ENCODE measurements at regions not wholly inside any gene's neighbourhood (a gene's known extent, or its start where the extent isn't known, plus 50 kb on each side); places are given as distances from the start of the nearest gene placed in this dataset.

- no peak for TF ChIP-seq CTCF (IDR thresholded peaks at IDR 0.05; ENCODE audit: low read depth, low read length, missing control alignments)
- no peak for DNase-seq (ENCODE audit: extremely low read depth, low read depth)
Measured at GRCh38 chr12:105982022-105982421, 156.7 kb downstream of the NUAK1 start.

DNA sequence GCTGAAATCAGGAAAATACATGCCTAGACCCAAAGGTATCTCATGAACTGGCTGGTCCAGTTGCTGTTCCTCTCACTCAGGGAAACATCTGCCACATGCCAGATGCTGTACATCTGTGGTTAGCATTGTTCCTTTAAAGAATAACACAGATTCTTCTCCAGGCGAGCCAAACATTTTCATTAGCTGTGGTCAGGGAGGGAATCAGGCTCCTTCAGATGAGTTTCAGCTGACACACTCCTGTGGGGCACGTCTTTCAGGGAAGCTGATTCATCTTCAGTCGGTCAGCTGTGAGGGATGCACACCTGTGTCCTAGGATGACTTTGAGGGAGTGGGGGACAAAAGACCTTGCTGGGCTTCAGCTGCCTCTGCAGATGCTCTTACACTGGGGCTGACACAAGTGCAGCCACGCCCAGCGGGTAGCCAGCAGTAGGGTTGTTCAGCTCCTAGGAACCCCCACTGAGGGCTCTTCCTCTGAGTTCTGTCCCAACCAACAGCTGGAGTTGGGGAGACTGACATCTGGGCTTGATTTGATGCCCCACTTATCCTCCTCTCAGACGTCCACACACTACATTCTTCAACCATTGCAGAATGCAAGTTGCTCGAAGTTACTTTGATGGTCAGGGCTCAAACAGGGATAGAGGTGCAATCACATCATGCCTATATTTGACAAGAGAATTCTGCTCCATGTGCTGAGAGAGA lies 155.0 kb downstream of the NUAK1 start:
- peak; percentile 76 for DNase-seq (ENCODE audit: extremely low read depth, low read depth)
- H3K4me3 ChIP-seq (replicated peaks; ENCODE audit: low read depth, low read length) = no peak overlapping the region
- TF ChIP-seq CTCF (IDR thresholded peaks at IDR 0.05; ENCODE audit: low read depth, low read length, missing control alignments) = no peak

More at GRCh38 chr12:105982022-105982421, 156.7 kb downstream of the NUAK1 start:
- H3K4me3 ChIP-seq (replicated peaks; ENCODE audit: low read depth, low read length) = no peak overlapping the region

- H3K4me3 ChIP-seq (replicated peaks; ENCODE audit: low read depth, low read length) = no peak overlapping the region
- no peak for DNase-seq (ENCODE audit: extremely low read depth, low read depth)
- no peak for TF ChIP-seq CTCF (IDR thresholded peaks at IDR 0.05; ENCODE audit: low read depth, low read length, missing control alignments)
Measured at GRCh38 chr12:105985383-105985782, 153.4 kb downstream of the NUAK1 start.

DNA sequence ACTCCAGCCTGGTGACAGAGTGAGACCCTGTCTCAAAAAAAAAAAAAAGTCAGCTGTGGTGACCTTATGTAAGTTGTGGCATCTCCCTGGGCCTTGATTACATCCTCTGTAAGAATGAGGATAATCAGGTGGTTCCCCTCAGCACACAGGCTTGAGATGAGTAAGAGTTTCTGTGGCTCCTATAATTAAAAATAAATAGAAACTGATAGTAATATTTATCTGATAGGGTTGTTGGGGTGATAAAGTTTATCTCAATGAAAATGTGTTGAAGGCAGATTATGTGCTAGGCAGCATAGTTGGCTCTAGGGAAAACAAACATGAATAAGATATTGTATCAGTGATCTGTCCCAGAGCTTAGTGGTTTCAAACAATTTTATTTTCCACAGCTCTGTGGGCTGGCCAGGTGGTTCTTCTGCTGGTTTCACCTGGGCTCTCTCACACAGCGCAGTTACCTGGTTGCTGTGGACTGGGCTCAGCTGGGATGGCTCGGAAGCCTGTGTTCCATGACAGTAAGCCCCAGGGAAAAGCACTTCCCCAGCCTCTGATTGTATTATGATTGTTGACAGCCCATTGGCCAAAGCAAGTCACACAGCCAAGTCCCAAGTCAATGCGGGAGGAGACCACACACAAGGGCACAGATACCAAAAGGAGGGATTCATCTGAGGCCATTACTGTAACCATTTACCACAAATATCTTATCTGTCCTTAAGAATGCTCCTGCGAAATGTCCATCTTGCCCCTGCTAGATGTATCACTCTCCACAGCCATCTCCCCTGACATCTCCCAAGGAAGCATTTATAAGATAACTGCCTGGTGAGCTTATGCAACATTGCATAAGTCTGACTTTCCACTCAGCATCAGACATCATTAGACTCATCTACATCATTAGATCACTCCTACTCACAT lies 151.7 kb downstream of the NUAK1 start:
- H3K4me3 ChIP-seq (replicated peaks; ENCODE audit: low read depth, low read length) = no peak overlapping the region
- no peak for TF ChIP-seq CTCF (IDR thresholded peaks at IDR 0.05; ENCODE audit: low read depth, low read length, missing control alignments)
- no peak for DNase-seq (ENCODE audit: extremely low read depth, low read depth)

DNA sequence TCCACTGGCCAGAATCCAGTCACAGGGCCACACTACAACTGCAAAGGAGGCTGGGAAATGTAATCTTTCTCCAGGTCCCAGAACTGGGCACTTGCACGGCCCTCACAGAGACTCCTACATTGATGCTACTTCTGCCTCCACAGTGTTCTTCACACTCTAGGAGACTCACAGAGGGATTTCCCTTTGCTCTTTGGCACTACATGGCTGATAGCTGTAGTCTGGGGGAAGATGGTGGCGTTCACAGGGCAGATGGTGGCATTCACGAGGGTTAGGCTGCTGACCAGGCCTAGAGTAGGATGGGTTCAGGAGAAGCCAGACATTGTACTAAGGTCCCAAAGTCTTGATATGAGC lies 151.1 kb downstream of the NUAK1 start:
- no peak overlapping the region for H3K4me3 ChIP-seq (replicated peaks; ENCODE audit: low read depth, low read length)
- TF ChIP-seq CTCF (IDR thresholded peaks at IDR 0.05; ENCODE audit: low read depth, low read length, missing control alignments) = no peak
- DNase-seq (ENCODE audit: extremely low read depth, low read depth) = peak; percentile 14

DNA sequence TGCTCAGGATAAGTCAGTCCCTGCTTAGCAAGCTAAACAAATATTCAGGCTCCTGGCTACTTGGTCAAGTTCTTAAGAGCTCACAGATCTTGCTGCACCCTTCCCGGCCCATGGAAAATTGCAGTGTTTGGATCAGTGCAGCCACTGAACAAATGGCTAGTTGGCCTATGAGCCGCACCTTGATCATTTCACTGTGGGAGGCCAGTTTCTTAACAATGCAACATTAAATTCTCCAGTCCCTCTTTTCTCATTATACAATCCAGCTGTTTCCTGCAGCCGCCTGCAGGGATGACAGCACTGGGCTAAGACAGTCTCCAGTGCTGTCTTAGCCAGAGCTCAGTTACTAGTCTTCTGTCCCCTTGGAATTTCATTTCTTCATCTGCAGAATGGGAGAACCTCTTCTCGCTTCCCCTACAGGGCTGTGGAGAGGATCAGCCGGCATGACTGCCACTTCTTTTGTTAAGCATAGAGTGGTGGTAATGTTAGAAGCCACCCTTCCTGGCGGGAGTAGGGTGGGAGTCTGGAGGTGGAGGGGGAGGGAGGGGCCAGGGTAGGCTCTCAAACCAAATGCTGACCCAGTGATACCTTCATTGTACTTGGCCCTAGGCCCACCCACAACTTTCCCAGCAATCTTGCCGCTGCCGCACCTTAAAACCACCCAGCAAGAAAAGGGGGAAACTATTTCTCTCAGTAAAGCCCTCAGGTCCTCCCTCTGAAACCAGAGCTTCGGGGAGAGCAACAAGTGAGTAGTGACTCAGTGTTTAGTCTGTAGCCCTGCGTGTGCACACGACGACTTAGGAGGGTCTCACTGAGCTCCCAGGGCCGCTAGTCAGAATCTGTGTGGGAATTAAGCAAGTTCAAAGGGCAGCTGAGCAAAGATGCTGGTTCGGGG lies 145.7 kb downstream of the NUAK1 start:
- DNase-seq (ENCODE audit: extremely low read depth, low read depth) = no peak
- TF ChIP-seq CTCF (IDR thresholded peaks at IDR 0.05; ENCODE audit: low read depth, low read length, missing control alignments) = no peak
- no peak overlapping the region for H3K4me3 ChIP-seq (replicated peaks; ENCODE audit: low read depth, low read length)
